Neural crest cell (in vitro differentiated cells): ENCODE measurements at regions not wholly inside any gene's neighbourhood (a gene's known extent, or its start where the extent isn't known, plus 50 kb on each side); places are given as distances from the start of the nearest gene placed in this dataset.

Source experiments
- DNase-seq: peaks from one replicate; pipeline ENCODE4 v3.0.0; 2021; ENCODE audit warnings: low read depth, mixed read lengths, low spot score
- H3K27ac Mint-ChIP-seq: one replicate; pipeline ENCODE4 v1.8.0; 2021; ENCODE audit warnings: mild to moderate bottlenecking, mixed read lengths; ENCODE audit not compliant: unreplicated experiment
- H3K27me3 Mint-ChIP-seq: 2 replicates; pipeline ENCODE4 v1.8.0; 2021; ENCODE audit warnings: low read depth, mild to moderate bottlenecking, mixed read lengths
- H3K36me3 Mint-ChIP-seq: 2 replicates; pipeline ENCODE4 v1.8.0; 2021; ENCODE audit warnings: low read depth, mild to moderate bottlenecking, mixed read lengths
- H3K4me1 Mint-ChIP-seq: 2 replicates; pipeline ENCODE4 v1.8.0; 2021; ENCODE audit warnings: mixed read lengths
- H3K4me3 Mint-ChIP-seq: one replicate; pipeline ENCODE4 v1.8.0; 2021; ENCODE audit warnings: mild to moderate bottlenecking, mixed read lengths
- H3K9me3 Mint-ChIP-seq: 2 replicates; pipeline ENCODE4 v1.8.0; 2021; ENCODE audit warnings: mixed read lengths
- CTCF ChIP-seq: fragments of 200-600 bp; sonication (generic); conservative IDR thresholded peaks from 2 replicates; pipeline ENCODE4 v1.5.0; 2021; ENCODE audit warnings: antibody characterized with exemption, mild to moderate bottlenecking

- peaks cover 7% of the 10 kb centered on the region for H3K27me3 Mint-ChIP-seq
Measured at GRCh38 chr3:72263223-72263990, 478.5 kb upstream of the PROK2 start.

GRCh38 chr3:72262736-72263135 lies 477.8 kb upstream of the PROK2 start:
- peaks cover 16% of the 10 kb centered on the region for H3K4me1 Mint-ChIP-seq
- no peak for TF ChIP-seq CTCF

More at GRCh38 chr3:72263223-72263990, 478.5 kb upstream of the PROK2 start:
- no peaks in the 10 kb centered on the region for H3K36me3 Mint-ChIP-seq
- peaks cover 16% of the 10 kb centered on the region for H3K4me1 Mint-ChIP-seq
- no peak for TF ChIP-seq CTCF
- DNase-seq, result no peak
- no peak overlapping the region for H3K4me3 Mint-ChIP-seq
- H3K27ac Mint-ChIP-seq, result no peak overlapping the region
- H3K9me3 Mint-ChIP-seq, result no peaks in the 10 kb centered on the region

GRCh38 chr3:72261566-72262564 lies 476.9 kb upstream of the PROK2 start:
- peaks cover 19% of the 10 kb centered on the region for H3K4me1 Mint-ChIP-seq
- H3K4me3 Mint-ChIP-seq, result no peak overlapping the region
- H3K36me3 Mint-ChIP-seq, result no peaks in the 10 kb centered on the region
- TF ChIP-seq CTCF, result no peak
- no peaks in the 10 kb centered on the region for H3K9me3 Mint-ChIP-seq
- no peak overlapping the region for H3K27ac Mint-ChIP-seq
- peaks cover 13% of the 10 kb centered on the region for H3K27me3 Mint-ChIP-seq
- no peak for DNase-seq

More at GRCh38 chr3:72262736-72263135, 477.8 kb upstream of the PROK2 start:
- peaks cover 10% of the 10 kb centered on the region for H3K27me3 Mint-ChIP-seq
- H3K4me3 Mint-ChIP-seq, result no peak overlapping the region
- H3K36me3 Mint-ChIP-seq, result no peaks in the 10 kb centered on the region
- no peaks in the 10 kb centered on the region for H3K9me3 Mint-ChIP-seq
- no peak overlapping the region for H3K27ac Mint-ChIP-seq
- DNase-seq, result no peak

GRCh38 chr3:72260588-72260910 lies 475.6 kb upstream of the PROK2 start:
- Mint-ChIP-seq H3K27me3 (peaks cover 13% of the 10 kb centered on the region), H3K36me3 (no peaks in the 10 kb centered on the region), H3K4me1 (peaks cover 31% of the 10 kb centered on the region), H3K27ac (no peak overlapping the region), H3K4me3 (no peak overlapping the region), H3K9me3 (no peaks in the 10 kb centered on the region)
- TF ChIP-seq CTCF, result no peak
- no peak for DNase-seq

- no peaks in the 10 kb centered on the region for H3K36me3 Mint-ChIP-seq
- no peak overlapping the region for H3K4me3 Mint-ChIP-seq
- no peak for TF ChIP-seq CTCF
- H3K27me3 Mint-ChIP-seq, result peaks cover 13% of the 10 kb centered on the region
- no peaks in the 10 kb centered on the region for H3K9me3 Mint-ChIP-seq
- H3K27ac Mint-ChIP-seq, result no peak overlapping the region
- peaks cover 30% of the 10 kb centered on the region for H3K4me1 Mint-ChIP-seq
- DNase-seq, result no peak
Measured at GRCh38 chr3:72259755-72260587, 475.0 kb upstream of the PROK2 start.
